ENCODE measurements at regions not wholly inside any gene's neighbourhood (a gene's known extent, or its start where the extent isn't known, plus 50 kb on each side); places are given as distances from the start of the nearest gene placed in this dataset.

DNA sequence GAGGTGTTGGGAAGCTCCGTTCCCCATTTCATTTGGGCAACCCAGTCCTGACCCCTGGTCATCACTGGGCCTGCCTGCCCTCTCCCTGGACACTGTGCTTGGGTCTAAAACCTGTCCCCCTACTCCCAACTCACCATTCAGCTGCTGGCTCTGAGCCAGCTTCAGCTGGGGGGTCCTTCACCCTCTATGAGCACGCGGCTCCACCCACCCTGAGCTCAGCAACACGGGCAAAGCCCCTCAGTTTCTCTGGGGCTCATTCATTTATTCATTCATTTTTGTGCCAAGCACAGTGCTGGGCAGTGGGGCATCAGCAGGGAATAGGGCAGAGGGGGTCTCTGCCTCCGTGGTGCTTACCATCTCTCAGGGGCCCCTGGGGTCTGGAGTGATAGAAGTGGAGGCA lies 199.8 kb upstream of the MVB12B start:
- TF ChIP-seq TAF1 (IDR thresholded peaks at IDR 0.05; ENCODE audit: borderline replicate concordance, insufficient read depth, low read length) (no peak), SIN3A (IDR thresholded peaks at IDR 0.05; ENCODE audit: borderline replicate concordance, insufficient read depth, low read length) (no peak), FOXP2 (optimal IDR thresholded peaks at IDR 0.05; ENCODE audit: borderline replicate concordance, extremely low read depth, extremely low read length, insufficient read depth) (no peak)
- TF ChIP-seq, protein P1, sequence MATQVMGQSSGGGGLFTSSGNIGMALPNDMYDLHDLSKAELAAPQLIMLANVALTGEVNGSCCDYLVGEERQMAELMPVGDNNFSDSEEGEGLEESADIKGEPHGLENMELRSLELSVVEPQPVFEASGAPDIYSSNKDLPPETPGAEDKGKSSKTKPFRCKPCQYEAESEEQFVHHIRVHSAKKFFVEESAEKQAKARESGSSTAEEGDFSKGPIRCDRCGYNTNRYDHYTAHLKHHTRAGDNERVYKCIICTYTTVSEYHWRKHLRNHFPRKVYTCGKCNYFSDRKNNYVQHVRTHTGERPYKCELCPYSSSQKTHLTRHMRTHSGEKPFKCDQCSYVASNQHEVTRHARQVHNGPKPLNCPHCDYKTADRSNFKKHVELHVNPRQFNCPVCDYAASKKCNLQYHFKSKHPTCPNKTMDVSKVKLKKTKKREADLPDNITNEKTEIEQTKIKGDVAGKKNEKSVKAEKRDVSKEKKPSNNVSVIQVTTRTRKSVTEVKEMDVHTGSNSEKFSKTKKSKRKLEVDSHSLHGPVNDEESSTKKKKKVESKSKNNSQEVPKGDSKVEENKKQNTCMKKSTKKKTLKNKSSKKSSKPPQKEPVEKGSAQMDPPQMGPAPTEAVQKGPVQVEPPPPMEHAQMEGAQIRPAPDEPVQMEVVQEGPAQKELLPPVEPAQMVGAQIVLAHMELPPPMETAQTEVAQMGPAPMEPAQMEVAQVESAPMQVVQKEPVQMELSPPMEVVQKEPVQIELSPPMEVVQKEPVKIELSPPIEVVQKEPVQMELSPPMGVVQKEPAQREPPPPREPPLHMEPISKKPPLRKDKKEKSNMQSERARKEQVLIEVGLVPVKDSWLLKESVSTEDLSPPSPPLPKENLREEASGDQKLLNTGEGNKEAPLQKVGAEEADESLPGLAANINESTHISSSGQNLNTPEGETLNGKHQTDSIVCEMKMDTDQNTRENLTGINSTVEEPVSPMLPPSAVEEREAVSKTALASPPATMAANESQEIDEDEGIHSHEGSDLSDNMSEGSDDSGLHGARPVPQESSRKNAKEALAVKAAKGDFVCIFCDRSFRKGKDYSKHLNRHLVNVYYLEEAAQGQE (IDR thresholded peaks at IDR 0.05; ENCODE audit: insufficient read depth in 1 of 2, low read depth in 2 of 2, low read length in 2 of 2) = no peak

DNA sequence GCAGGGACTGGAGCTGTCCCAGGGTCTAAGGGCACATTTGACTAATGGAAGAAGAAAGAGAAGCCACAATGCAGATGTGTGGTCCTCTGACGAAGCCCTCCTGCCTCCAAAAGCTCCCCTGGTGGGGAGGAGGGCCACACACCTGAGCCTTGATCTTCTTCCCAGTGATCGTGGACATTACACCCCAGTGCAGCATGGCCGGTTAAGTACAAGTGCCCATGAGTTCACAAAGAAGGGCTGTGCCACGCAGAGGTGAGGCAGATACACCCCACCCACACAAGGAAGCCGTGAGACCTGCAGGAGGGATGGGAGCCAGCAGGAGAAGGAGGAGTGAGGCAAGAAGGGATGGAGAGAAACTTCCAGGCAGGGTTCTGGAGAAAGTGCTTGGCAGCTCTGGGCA lies 199.0 kb upstream of the MVB12B start:
- TF ChIP-seq POLR2AphosphoS5 (IDR thresholded peaks at IDR 0.05; ENCODE audit: low read depth, low read length) (no peak), TAF1 (IDR thresholded peaks at IDR 0.05; ENCODE audit: borderline replicate concordance, insufficient read depth, low read length) (no peak), SIN3A (IDR thresholded peaks at IDR 0.05; ENCODE audit: borderline replicate concordance, insufficient read depth, low read length) (no peak), FOXP2 (optimal IDR thresholded peaks at IDR 0.05; ENCODE audit: borderline replicate concordance, extremely low read depth, extremely low read length, insufficient read depth) (no peak)
- TF ChIP-seq, protein P1 (IDR thresholded peaks at IDR 0.05; ENCODE audit: insufficient read depth in 1 of 2, low read depth in 2 of 2, low read length in 2 of 2) = no peak

DNA sequence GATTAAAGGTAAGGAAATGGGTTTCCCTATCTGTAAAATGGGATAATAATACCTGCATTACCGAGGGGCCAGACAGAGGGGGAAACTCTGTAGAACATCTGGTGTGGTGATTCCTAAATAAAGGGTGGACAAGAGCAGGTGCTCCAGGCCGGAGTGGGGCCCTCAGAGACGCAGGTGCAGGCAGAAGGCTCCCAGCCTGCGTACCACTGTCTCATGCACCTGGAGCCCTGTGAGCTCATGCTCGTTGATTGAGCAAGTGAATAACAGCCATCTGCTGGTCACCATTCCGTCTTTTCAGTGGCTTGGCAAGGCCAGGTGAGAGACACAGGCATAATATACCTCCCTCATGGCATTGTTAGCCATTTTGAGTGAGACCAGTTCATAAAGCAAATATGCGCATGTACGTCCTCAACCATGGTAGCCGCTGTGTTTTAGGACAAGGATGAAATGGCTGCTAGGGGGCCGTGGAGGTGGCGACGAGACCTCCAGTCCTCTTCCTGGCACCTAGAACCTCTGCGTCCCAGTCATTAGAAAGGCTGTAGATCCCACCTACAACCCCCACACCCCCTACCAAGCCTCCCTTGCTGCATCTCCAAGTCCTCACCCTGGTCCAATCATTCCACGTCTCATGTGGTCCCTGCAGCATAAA lies 198.0 kb upstream of the MVB12B start:
- TF ChIP-seq TAF1 (IDR thresholded peaks at IDR 0.05; ENCODE audit: borderline replicate concordance, insufficient read depth, low read length) (no peak), FOXP2 (optimal IDR thresholded peaks at IDR 0.05; ENCODE audit: borderline replicate concordance, extremely low read depth, extremely low read length, insufficient read depth) (no peak), SIN3A (IDR thresholded peaks at IDR 0.05; ENCODE audit: borderline replicate concordance, insufficient read depth, low read length) (no peak), POLR2AphosphoS5 (IDR thresholded peaks at IDR 0.05; ENCODE audit: low read depth, low read length) (no peak)
- TF ChIP-seq, protein P1 (IDR thresholded peaks at IDR 0.05; ENCODE audit: insufficient read depth in 1 of 2, low read depth in 2 of 2, low read length in 2 of 2) = no peak

DNA sequence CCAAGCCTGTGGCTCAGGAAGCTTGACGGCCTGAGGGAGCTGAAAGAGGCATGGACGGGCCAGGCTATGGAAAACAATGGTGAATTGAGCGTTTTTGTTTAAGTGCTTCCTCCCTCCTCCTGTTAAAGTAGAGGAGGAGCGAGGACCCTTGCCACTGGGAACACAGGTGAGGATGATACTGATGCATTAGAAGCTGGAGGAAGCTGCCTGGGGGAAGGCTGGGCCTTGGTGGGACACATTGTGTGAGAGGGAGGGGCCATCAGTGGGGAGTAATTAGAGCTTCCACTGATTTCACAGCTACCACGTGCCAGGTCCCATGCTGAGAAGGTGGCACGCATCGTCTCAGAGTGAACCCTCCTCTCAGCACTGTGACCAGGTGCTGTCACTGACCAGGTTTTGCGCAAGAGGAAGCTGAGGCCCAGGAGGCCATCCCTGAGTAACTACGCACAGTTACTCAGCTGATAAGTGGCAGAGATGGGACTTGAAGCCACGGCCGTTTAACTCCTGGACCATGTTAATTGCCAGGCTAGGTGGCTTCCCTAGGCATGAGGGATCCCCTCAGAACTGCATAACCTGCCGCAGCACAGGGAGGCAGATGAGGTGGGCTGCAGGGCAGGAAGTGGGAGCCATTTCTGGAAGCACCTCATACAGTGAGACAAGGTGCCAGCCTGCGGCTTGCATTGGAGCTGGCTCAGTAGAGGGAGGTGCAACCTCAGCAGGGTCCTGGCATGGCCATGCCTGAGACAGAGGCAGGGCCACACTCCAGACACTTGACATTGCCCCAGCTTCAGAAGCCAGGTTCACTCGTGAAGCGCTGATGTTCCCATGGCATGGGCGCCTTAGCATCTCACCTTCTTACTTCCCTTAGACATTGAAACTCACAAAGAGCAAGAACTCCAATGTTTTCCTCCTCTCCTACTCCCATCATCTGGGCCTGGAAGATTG lies 195.3 kb upstream of the MVB12B start:
- TF ChIP-seq FOXP2 (optimal IDR thresholded peaks at IDR 0.05; ENCODE audit: borderline replicate concordance, extremely low read depth, extremely low read length, insufficient read depth) = no peak
- no peak for TF ChIP-seq TAF1 (IDR thresholded peaks at IDR 0.05; ENCODE audit: borderline replicate concordance, insufficient read depth, low read length)
- TF ChIP-seq, protein P1 (IDR thresholded peaks at IDR 0.05; ENCODE audit: insufficient read depth in 1 of 2, low read depth in 2 of 2, low read length in 2 of 2) = no peak
- TF ChIP-seq POLR2AphosphoS5 (IDR thresholded peaks at IDR 0.05; ENCODE audit: low read depth, low read length) = no peak
- TF ChIP-seq SIN3A (IDR thresholded peaks at IDR 0.05; ENCODE audit: borderline replicate concordance, insufficient read depth, low read length) = no peak

All from PFSK-1 (cell line).